ENCODE measurements at regions not wholly inside any gene's neighbourhood (a gene's known extent, or its start where the extent isn't known, plus 50 kb on each side); places are given as distances from the start of the nearest gene placed in this dataset.

DNA sequence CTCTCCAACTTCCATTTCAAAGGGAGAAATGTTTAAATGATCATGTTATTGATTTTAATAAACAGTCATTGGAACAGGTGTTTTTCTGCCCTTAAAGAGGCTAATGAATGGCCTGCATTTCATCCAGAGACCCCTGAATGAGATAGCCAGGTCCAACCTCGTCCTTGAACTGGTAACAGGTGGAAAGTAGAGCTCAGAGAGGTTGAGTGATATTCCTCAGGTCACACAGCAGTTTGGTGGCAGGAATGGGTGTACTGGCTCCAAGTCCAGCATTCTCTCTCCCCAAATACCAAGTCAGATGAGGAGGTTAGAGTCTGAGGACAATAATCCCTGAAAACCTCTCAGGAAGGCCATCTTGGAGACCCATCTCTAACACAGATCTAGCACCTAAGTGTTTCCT is 81.7 kb upstream of the ANO1 start:
- H3K4me3 ChIP-seq = no peak overlapping the region
- no peaks in the 10 kb centered on the region for H3K4me1 ChIP-seq
- intact Hi-C loops (cut with DNase I; ENCODE audit: low total_unique reads) = no loop called here
- no peaks in the 10 kb centered on the region for H3K36me3 ChIP-seq
- no peaks in the 10 kb centered on the region for H3K27me3 ChIP-seq
- DNase-seq (ENCODE audit: low spot score in 2 of 2) = no peak
- H3K27ac ChIP-seq = no peak overlapping the region
- H3K9me3 ChIP-seq = no peaks in the 10 kb centered on the region
- TF ChIP-seq CTCF (IDR thresholded peaks at IDR 0.05) = no peak
- TF ChIP-seq POLR2A (IDR thresholded peaks at IDR 0.05) = no peak
- TF ChIP-seq POLR2AphosphoS5 (IDR thresholded peaks at IDR 0.05) = no peak

GRCh38 chr11:69997352-69997751 is 80.8 kb upstream of the ANO1 start:
- TF ChIP-seq CTCF (IDR thresholded peaks at IDR 0.05) (no peak), POLR2A (IDR thresholded peaks at IDR 0.05) (no peak)

GRCh38 chr11:69999721-70000120 is 78.4 kb upstream of the ANO1 start:
- H3K27me3 ChIP-seq = no peaks in the 10 kb centered on the region
- peak overlapping the region in 1 of 2 donors; percentile 55 for H3K27ac ChIP-seq
- H3K9me3 ChIP-seq = no peaks in the 10 kb centered on the region
- H3K4me3 ChIP-seq = no peak overlapping the region
- no peaks in the 10 kb centered on the region for H3K36me3 ChIP-seq
- H3K4me1 ChIP-seq = no peaks in the 10 kb centered on the region
- intact Hi-C loops (cut with DNase I; ENCODE audit: low total_unique reads) = loop anchor here (5.0 kb wide), 1 partner anchor 197 kb away; no protein-coding TSS in a partner anchor
- TF ChIP-seq POLR2A (IDR thresholded peaks at IDR 0.05) (no peak), CTCF (IDR thresholded peaks at IDR 0.05) (no peak), POLR2AphosphoS5 (IDR thresholded peaks at IDR 0.05) (no peak)
- DNase-seq (ENCODE audit: low spot score in 2 of 2) = no peak

More at GRCh38 chr11:69997352-69997751, 80.8 kb upstream of the ANO1 start:
- Histone ChIP-seq H3K4me3 (no peak overlapping the region), H3K36me3 (no peaks in the 10 kb centered on the region), H3K27ac (no peak overlapping the region), H3K4me1 (no peaks in the 10 kb centered on the region), H3K27me3 (no peaks in the 10 kb centered on the region), H3K9me3 (no peaks in the 10 kb centered on the region)
- no peak for DNase-seq (ENCODE audit: low spot score in 2 of 2)
- intact Hi-C loops (cut with DNase I; ENCODE audit: low total_unique reads) = no loop called here

DNA sequence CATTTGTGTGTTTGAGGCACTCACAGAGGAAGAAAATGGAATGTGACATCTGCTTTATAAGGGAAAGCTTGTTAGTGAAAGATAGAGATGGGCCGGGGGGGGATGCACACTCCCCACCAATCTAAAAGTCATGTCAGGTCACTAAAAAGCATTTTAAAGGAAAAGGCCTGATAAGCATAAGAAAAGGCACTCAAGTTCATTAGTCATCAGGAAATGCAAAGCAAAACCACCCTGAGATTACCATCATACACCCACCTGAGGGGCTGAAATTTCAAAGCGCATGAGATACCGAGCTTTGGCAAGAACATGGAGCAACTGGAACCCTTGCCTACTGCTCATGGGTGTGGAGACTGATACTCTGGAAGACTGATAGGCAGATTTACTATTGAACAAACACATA is 77.9 kb upstream of the ANO1 start:
- Histone ChIP-seq H3K36me3 (no peaks in the 10 kb centered on the region), H3K27ac (no peak overlapping the region), H3K4me3 (no peak overlapping the region), H3K4me1 (no peaks in the 10 kb centered on the region), H3K9me3 (no peaks in the 10 kb centered on the region), H3K27me3 (no peaks in the 10 kb centered on the region)
- intact Hi-C loops (cut with DNase I; ENCODE audit: low total_unique reads) = loop anchor here (5.0 kb wide), 1 partner anchor 198 kb away; no protein-coding TSS in a partner anchor
- no peak for DNase-seq (ENCODE audit: low spot score in 2 of 2)
- TF ChIP-seq POLR2AphosphoS5 (IDR thresholded peaks at IDR 0.05) (no peak), CTCF (IDR thresholded peaks at IDR 0.05) (no peak), POLR2A (IDR thresholded peaks at IDR 0.05) (no peak)

- TF ChIP-seq CTCF (IDR thresholded peaks at IDR 0.05) = no peak
- TF ChIP-seq POLR2AphosphoS5 (IDR thresholded peaks at IDR 0.05) = no peak
- no peak for TF ChIP-seq POLR2A (IDR thresholded peaks at IDR 0.05)
- H3K4me3 ChIP-seq = no peak overlapping the region
- no peak overlapping the region for H3K27ac ChIP-seq
- intact Hi-C loops (cut with DNase I; ENCODE audit: low total_unique reads) = loop anchor here (5.0 kb wide), 1 partner anchor 199 kb away; no protein-coding TSS in a partner anchor
- no peaks in the 10 kb centered on the region for H3K36me3 ChIP-seq
- no peaks in the 10 kb centered on the region for H3K4me1 ChIP-seq
- DNase-seq (ENCODE audit: low spot score in 2 of 2) = no peak
- H3K9me3 ChIP-seq = no peaks in the 10 kb centered on the region
- H3K27me3 ChIP-seq = no peaks in the 10 kb centered on the region
Measured at GRCh38 chr11:70001246-70001645, 76.9 kb upstream of the ANO1 start.

Data from breast epithelium (tissue), 4 donors.